H1 (cell line): ENCODE measurements at regions not wholly inside any gene's neighbourhood (a gene's known extent, or its start where the extent isn't known, plus 50 kb on each side); places are given as distances from the start of the nearest gene placed in this dataset.

Experiments
- CTCF ChIA-PET: fragments of 300-600 bp; sonication (Branson Sonifier 250); formaldehyde crosslinking; loops from one replicate; lab custom pipeline; 2021; ENCODE audit not compliant: partially characterized antibody; lab: Charles Lee
- POLR2A ChIA-PET: fragments of 300-600 bp; sonication (Branson Sonifier 250); formaldehyde crosslinking; loops from one replicate; lab custom pipeline; 2021; ENCODE audit warnings: inconsistent platforms; ENCODE audit not compliant: partially characterized antibody; lab: Charles Lee
- DNase-seq, 2 experiments: peaks; one replicate each; pipeline versions ENCODE4 v3.0.0 to v3.0.0-alpha.2; 2010 to 2022; ENCODE audit warnings: low spot score in 2 of 2, low read depth in 1 of 2, mixed read lengths in 1 of 2
- FAIRE-seq: peaks from 2 replicates; lab custom pipeline; 2011; peaks lifted over from hg19 to GRCh38; lab: Jason Lieb, UNC
- H2AFZ ChIP-seq: 2 replicates; pipeline ENCODE4 v1.8.1; 2012; ENCODE audit warnings: low read length, inconsistent platforms
- H2AK5ac ChIP-seq: 2 replicates; pipeline ENCODE4 v1.6.1; 2013; ENCODE audit warnings: low read depth, low read length
- H2BK120ac ChIP-seq: replicated peaks from 2 replicates; pipeline ENCODE3; 2013; ENCODE audit warnings: low read depth, low read length, inconsistent platforms
- H2BK12ac ChIP-seq: 2 replicates; pipeline ENCODE4 v1.6.1; 2013; ENCODE audit warnings: low read depth, low read length
- H2BK15ac ChIP-seq: 2 replicates; pipeline ENCODE4 v1.6.1; 2013; ENCODE audit warnings: low read length
- H2BK20ac ChIP-seq: 2 replicates; pipeline ENCODE4 v1.6.1; 2013; ENCODE audit warnings: low read length
- H2BK5ac ChIP-seq: 2 replicates; pipeline ENCODE4 v1.6.1; 2013; ENCODE audit warnings: low read depth, low read length
- H3K14ac ChIP-seq: 2 replicates; pipeline ENCODE4 v1.6.1; 2013; ENCODE audit warnings: inconsistent platforms; ENCODE audit not compliant: insufficient read length
- H3K18ac ChIP-seq: 2 replicates; pipeline ENCODE4 v1.6.1; 2013; ENCODE audit warnings: low read length; ENCODE audit errors: extremely low read depth
- H3K23ac ChIP-seq: 2 replicates; pipeline ENCODE4 v1.6.1; 2013; ENCODE audit warnings: inconsistent platforms; ENCODE audit not compliant: insufficient read length
- H3K23me2 ChIP-seq: 2 replicates; pipeline ENCODE4 v1.6.1; 2013; ENCODE audit warnings: low read depth, low read length
- H3K27ac ChIP-seq: 2 replicates; pipeline ENCODE4 v1.6.1; 2011; ENCODE audit warnings: low read depth, low read length, inconsistent platforms
- H3K27me3 ChIP-seq, 4 experiments: replicated peaks in 1 of 4; 1 replicate in 1 of 4; 2 replicates in 3 of 4; pipeline versions ENCODE4 v1.6.1 to v1.8.1; 2011 to 2013; ENCODE audit warnings: low read length in 3 of 4, mild to moderate bottlenecking in 3 of 4, inconsistent platforms in 2 of 4, mixed read lengths in 2 of 4, moderate library complexity in 1 of 4; ENCODE audit not compliant: control insufficient read depth in 3 of 4, insufficient read depth in 3 of 4; ENCODE audit errors: extremely low read depth in 1 of 4
- H3K36me3 ChIP-seq, 4 experiments: 2 replicates each; pipeline versions ENCODE4 v1.6.1 to v1.8.1; 2011 to 2013; ENCODE audit warnings: mild to moderate bottlenecking in 4 of 4, low read length in 3 of 4, moderate library complexity in 2 of 4, control low read depth in 1 of 4, inconsistent platforms in 1 of 4; ENCODE audit not compliant: insufficient read depth in 4 of 4, control insufficient read depth in 2 of 4
- H3K4ac ChIP-seq: replicated peaks from 2 replicates; pipeline ENCODE3; 2013; ENCODE audit warnings: low read length, low read depth, mixed read lengths, inconsistent platforms; ENCODE audit not compliant: insufficient read length
- H3K4me1 ChIP-seq, 4 experiments: replicated peaks in 1 of 4; 1 replicate in 1 of 4; 2 replicates in 3 of 4; pipeline versions ENCODE4 v1.6.1 to v1.8.1; 2011 to 2013; ENCODE audit warnings: low read length in 3 of 4, inconsistent platforms in 2 of 4, mixed read lengths in 1 of 4; ENCODE audit not compliant: insufficient read depth in 4 of 4, control insufficient read depth in 3 of 4
- H3K4me2 ChIP-seq, 2 experiments: 2 replicates each; pipeline versions ENCODE4 v1.6.1 to v1.8.1; 2011 to 2013; ENCODE audit warnings: low read depth in 2 of 2, low read length in 2 of 2, control low read depth in 1 of 2, inconsistent platforms in 1 of 2, mild to moderate bottlenecking in 1 of 2; ENCODE audit not compliant: insufficient read depth in 1 of 2
- H3K4me3 ChIP-seq, 4 experiments: fragments of 200-600, 300-600 bp in 1 of 4; sonication (generic), shearing (Covaris generic), sonication (Bioruptor Twin) in 1 of 4; 2 replicates each; pipeline versions ENCODE4 v1.5.1 to v1.8.1; 2011 to 2016; ENCODE audit warnings: low read length in 4 of 4, low read depth in 3 of 4, control low read depth in 2 of 4, inconsistent platforms in 2 of 4, mild to moderate bottlenecking in 2 of 4, mixed read lengths in 1 of 4, moderate library complexity in 1 of 4; ENCODE audit not compliant: insufficient read depth in 2 of 4; ENCODE audit errors: extremely low read depth in 1 of 4
- H3K56ac ChIP-seq: replicated peaks from 2 replicates; pipeline ENCODE3; 2013; ENCODE audit warnings: low read depth, mild to moderate bottlenecking, mixed read lengths, low read length, inconsistent platforms; ENCODE audit not compliant: insufficient read length
- H3K79me1 ChIP-seq: 2 replicates; pipeline ENCODE4 v1.6.1; 2013; ENCODE audit warnings: low read depth, low read length, control low read depth
- H3K79me2 ChIP-seq, 2 experiments: 2 replicates each; pipeline versions ENCODE4 v1.6.1 to v1.8.1; 2012 to 2013; ENCODE audit warnings: low read length in 2 of 2, mild to moderate bottlenecking in 2 of 2, inconsistent platforms in 1 of 2; ENCODE audit not compliant: insufficient read depth in 2 of 2, control insufficient read depth in 1 of 2
- H3K9ac ChIP-seq, 4 experiments: replicated peaks in 1 of 4; 1 replicate in 1 of 4; 2 replicates in 3 of 4; pipeline versions ENCODE4 v1.6.1 to v1.8.1; 2011 to 2013; ENCODE audit warnings: low read depth in 3 of 4, low read length in 3 of 4, control low read depth in 2 of 4, mild to moderate bottlenecking in 2 of 4, moderate library complexity in 2 of 4, inconsistent platforms in 1 of 4; ENCODE audit errors: extremely low read depth in 1 of 4
- H3K9me3 ChIP-seq, 2 experiments: 2 replicates each; pipeline versions ENCODE4 v1.6.1 to v1.8.1; 2012 to 2013; ENCODE audit warnings: mild to moderate bottlenecking in 2 of 2, moderate library complexity in 2 of 2, control low read depth in 1 of 2, inconsistent platforms in 1 of 2, low read depth in 1 of 2, low read length in 1 of 2, mixed read lengths in 1 of 2; ENCODE audit not compliant: insufficient read depth in 2 of 2
- H4K20me1 ChIP-seq, 2 experiments: replicated peaks in 1 of 2; 2 replicates each; pipeline versions ENCODE3 to v1.8.1; 2011 to 2013; ENCODE audit warnings: inconsistent platforms in 2 of 2, low read length in 2 of 2, mild to moderate bottlenecking in 1 of 2; ENCODE audit not compliant: insufficient read depth in 2 of 2, control insufficient read depth in 1 of 2
- H4K5ac ChIP-seq: 2 replicates; pipeline ENCODE4 v1.6.1; 2013; ENCODE audit warnings: low read length, low read depth, mixed read lengths, inconsistent platforms; ENCODE audit not compliant: insufficient read length
- H4K8ac ChIP-seq: 2 replicates; pipeline ENCODE4 v1.8.0; 2013; ENCODE audit warnings: mild to moderate bottlenecking, moderate library complexity, low read length, inconsistent platforms; ENCODE audit not compliant: insufficient read depth; ENCODE audit errors: extremely low read depth
- H4K91ac ChIP-seq: replicated peaks from 2 replicates; pipeline ENCODE3; 2013; ENCODE audit warnings: low read length, mixed read lengths, inconsistent platforms; ENCODE audit not compliant: insufficient read length
- ATF2 ChIP-seq: IDR thresholded peaks from 2 replicates; pipeline ENCODE4 v1.6.1; 2012; ENCODE audit warnings: low read length, inconsistent platforms
- BACH1 ChIP-seq: IDR thresholded peaks from 2 replicates; pipeline ENCODE4 v1.6.1; 2012; ENCODE audit warnings: low read length, improper control_type of control experiment
- BCL11A ChIP-seq, 2 experiments: IDR thresholded peaks; one replicate each; pipeline ENCODE4 v1.6.1; 2011; ENCODE audit warnings: low read depth in 2 of 2, low read length in 2 of 2, mild to moderate bottlenecking in 2 of 2
- CTBP2 ChIP-seq: IDR thresholded peaks from 2 replicates; pipeline ENCODE4 v1.7.0; 2011; ENCODE audit warnings: borderline replicate concordance, mild to moderate bottlenecking, moderate library complexity, mixed read lengths, low read length; ENCODE audit not compliant: insufficient read depth, insufficient read length
- CTCF ChIP-seq, 3 experiments: IDR thresholded peaks; 1 replicate in 2 of 3; 2 replicates in 1 of 3; pipeline versions ENCODE4 v1.5.1 to v1.6.1; 2011; ENCODE audit warnings: low read length in 3 of 3, mild to moderate bottlenecking in 3 of 3, inconsistent platforms in 2 of 3, low read depth in 1 of 3, moderate library complexity in 1 of 3; ENCODE audit not compliant: insufficient read depth in 1 of 3; ENCODE audit errors: control extremely low read depth in 1 of 3
- HDAC6 ChIP-seq: IDR thresholded peaks from one replicate; pipeline ENCODE4 v1.7.1; 2012; ENCODE audit warnings: low read depth, mild to moderate bottlenecking, inconsistent platforms, low read length, moderate library complexity
- KDM1A ChIP-seq: fragments of 200-600, 300-600 bp; sonication (generic); IDR thresholded peaks from 2 replicates; pipeline ENCODE4 v1.7.1; 2016; ENCODE audit warnings: mild to moderate bottlenecking, low read length, borderline replicate concordance
- RAD21 ChIP-seq, 2 experiments: IDR thresholded peaks in 1 of 2; conservative IDR thresholded peaks in 1 of 2; 2 replicates each; pipeline ENCODE4 v1.6.1; 2011; ENCODE audit warnings: low read depth in 2 of 2, low read length in 2 of 2, improper control_type of control experiment in 1 of 2, inconsistent platforms in 1 of 2, mild to moderate bottlenecking in 1 of 2, moderate library complexity in 1 of 2
- SIRT6 ChIP-seq: IDR thresholded peaks from one replicate; pipeline ENCODE4 v1.7.1; 2012; ENCODE audit warnings: low read length, inconsistent platforms
- SP4 ChIP-seq: IDR thresholded peaks from 2 replicates; pipeline ENCODE4 v1.6.1; 2012; ENCODE audit warnings: low read length, inconsistent platforms
- WGBS, 2 experiments: shearing (Covaris generic) in 1 of 2; methylation state at CpG; one replicate each; pipeline versions ENCODE4 v1.1.6 to v1.1.7; 2013 to 2015; ENCODE audit warnings: low lambda C conversion rate in 2 of 2, mixed read lengths in 2 of 2, inconsistent platforms in 1 of 2, low coverage in 1 of 2, missing lambda C conversion rate in 1 of 2; ENCODE audit not compliant: insufficient replicate concordance in 2 of 2, insufficient coverage in 1 of 2, insufficient read length in 1 of 2; ENCODE audit errors: extremely low coverage in 1 of 2, missing lambda C conversion rate in 1 of 2; 5-methylcytosine and 5-hydroxymethylcytosine counted together

- WGBS, 2 experiments, result 93% methylated on average over 5 of the region's 5 CpGs; no CpG with 5 or more reads in 1 of the 2 experiments
- no peak overlapping the region for H2BK20ac ChIP-seq
- no peak overlapping the region for H4K8ac ChIP-seq
- H3K4me2 ChIP-seq, result no peak overlapping the region
- H3K4ac ChIP-seq, result no peak overlapping the region
- no peak overlapping the region for H2AK5ac ChIP-seq
- POLR2A ChIA-PET, result no interaction called here
- H3K79me2 ChIP-seq, result no peaks in the 10 kb centered on the region
- FAIRE-seq, result no peak
- no peak overlapping the region for H2BK5ac ChIP-seq
- no peak overlapping the region for H2BK120ac ChIP-seq
- no peak overlapping the region for H2BK15ac ChIP-seq
- TF ChIP-seq BACH1 (no peak), RAD21 (IDR thresholded peaks at IDR 0.05 in 1 of 2, conservative IDR thresholded peaks at IDR 0.05 in 1 of 2; ENCODE audit: low read depth in 2 of 2, low read length in 2 of 2) (peak; percentile 24 to 44; a peak in 3 of 4 replicates), BCL11A (IDR thresholded peaks at IDR 0.05; ENCODE audit: low read depth in 2 of 2, low read length in 2 of 2) (no peak), ATF2 (no peak), CTBP2 (no peak), CTCF (IDR thresholded peaks at IDR 0.05; ENCODE audit: control extremely low read depth in 1 of 3, insufficient read depth in 1 of 3, low read depth in 1 of 3, low read length in 3 of 3) (peak in 1 of 3 experiments; percentile 10; a peak in 1 of 4 replicates), KDM1A (no peak), HDAC6 (no peak), SP4 (no peak), SIRT6 (no peak)
- TF ChIP-seq, all 59 proteins: peak for 2
- Histone ChIP-seq H3K14ac (no peak overlapping the region), H4K91ac (no peak overlapping the region), H3K4me1 (no peaks in the 10 kb centered on the region), H2BK12ac (no peak overlapping the region), H3K27ac (no peak overlapping the region), H3K27me3 (no peaks in the 10 kb centered on the region), H3K9ac (no peak overlapping the region), H3K23ac (no peak overlapping the region), H4K5ac (no peak overlapping the region), H3K36me3 (no peaks in the 10 kb centered on the region), H3K18ac (no peak overlapping the region), H4K20me1 (no peaks in the 10 kb centered on the region), H3K79me1 (no peaks in the 10 kb centered on the region), H3K23me2 (no peaks in the 10 kb centered on the region), H3K4me3 (no peak overlapping the region), H3K9me3 (no peaks in the 10 kb centered on the region), H2AFZ (peak overlapping the region; percentile 70; the same call in 1 of the 2 replicates), H3K56ac (no peak overlapping the region)
- DNase-seq, result no peak
- CTCF ChIA-PET, result interaction anchor here (0.6 to 1.3 kb wide), 2 partner anchors 10 to 158 kb away, joined by 3 read pairs; no protein-coding TSS in a partner anchor
Observed at GRCh38 chr4:124044867-124045266, 648.3 kb downstream of the SPRY1 start.
